ENCODE measurements at regions not wholly inside any gene's neighbourhood (a gene's known extent, or its start where the extent isn't known, plus 50 kb on each side); places are given as distances from the start of the nearest gene placed in this dataset.

GRCh38 chr1:116852367-116852766 is 57.3 kb upstream of the PTGFRN start:
- TF ChIP-seq CTCF (IDR thresholded peaks at IDR 0.05; ENCODE audit: low read depth, low read length) (no peak), EZH2phosphoT487 (IDR thresholded peaks at IDR 0.05; ENCODE audit: low read depth) (no peak)

Data from OCI-LY3 (cell line).